Smooth muscle cell (in vitro differentiated cells): ENCODE measurements at regions not wholly inside any gene's neighbourhood (a gene's known extent, or its start where the extent isn't known, plus 50 kb on each side); places are given as distances from the start of the nearest gene placed in this dataset.

Experiments
- DNase-seq: peaks from one replicate; lab custom pipeline; 2025; ENCODE audit not compliant: unreplicated experiment; lab: John Stamatoyannopoulos, UW
- H2AFZ ChIP-seq: fragments of 200-600 bp; sonication (generic); 2 replicates; pipeline ENCODE4 v1.6.0; 2016; ENCODE audit warnings: antibody characterized with exemption, low read depth, mild to moderate bottlenecking
- H3F3A ChIP-seq: fragments of 200-600 bp; sonication (generic); 2 replicates; pipeline ENCODE4 v1.6.0; 2017; ENCODE audit warnings: antibody characterized with exemption, low read depth
- H3K27ac ChIP-seq: fragments of 200-600 bp; sonication (generic); 2 replicates; pipeline ENCODE4 v1.5.1; 2016; ENCODE audit warnings: low read depth, mild to moderate bottlenecking
- H3K27me3 ChIP-seq: fragments of 200-600 bp; sonication (generic); 2 replicates; pipeline ENCODE4 v1.6.1; 2016; ENCODE audit warnings: low read depth, mild to moderate bottlenecking
- H3K36me3 ChIP-seq: fragments of 200-600 bp; sonication (generic); 2 replicates; pipeline ENCODE4 v1.5.1; 2016; ENCODE audit warnings: low read depth
- H3K4me1 ChIP-seq: fragments of 200-600 bp; sonication (generic); 2 replicates; pipeline ENCODE4 v1.5.1; 2016; ENCODE audit warnings: low read depth
- H3K4me2 ChIP-seq: fragments of 200-600 bp; sonication (generic); 2 replicates; pipeline ENCODE4 v1.6.0; 2016; ENCODE audit warnings: mild to moderate bottlenecking
- H3K4me3 ChIP-seq: fragments of 200-600 bp; sonication (generic); 2 replicates; pipeline ENCODE4 v1.5.1; 2016; ENCODE audit warnings: mild to moderate bottlenecking
- H3K79me2 ChIP-seq: fragments of 200-600 bp; sonication (generic); 2 replicates; pipeline ENCODE4 v1.6.0; 2016; ENCODE audit warnings: low read depth, mild to moderate bottlenecking
- H3K9ac ChIP-seq: fragments of 200-600 bp; sonication (generic); 2 replicates; pipeline ENCODE4 v1.6.0; 2016; ENCODE audit warnings: low read depth
- H3K9me3 ChIP-seq: fragments of 200-600 bp; sonication (generic); replicated peaks from 2 replicates; pipeline ENCODE4 v1.5.1; 2016; ENCODE audit warnings: low read depth
- H4K20me1 ChIP-seq: fragments of 200-600 bp; sonication (generic); 2 replicates; pipeline ENCODE4 v1.6.0; 2016; ENCODE audit warnings: low read depth
- CTCF ChIP-seq: fragments of 200-600 bp; sonication (generic); IDR thresholded peaks from 2 replicates; pipeline ENCODE4 v1.5.1; 2017; ENCODE audit warnings: borderline replicate concordance, mild to moderate bottlenecking, antibody characterized with exemption; ENCODE audit not compliant: insufficient read depth, poor library complexity, severe bottlenecking
- WGBS: methylation state at CpG from one replicate; pipeline ENCODE4 v1.1.7; 2016; ENCODE audit warnings: low lambda C conversion rate; 5-methylcytosine and 5-hydroxymethylcytosine counted together

GRCh38 chr4:66963084-66963483, 582.2 kb downstream of the CENPC start:
- no peak overlapping the region for H2AFZ ChIP-seq
- no peak for TF ChIP-seq CTCF
- no peak overlapping the region for H3K4me3 ChIP-seq
- WGBS, result 79% methylated on average over 3 of the region's 3 CpGs
- H3K27ac ChIP-seq, result no peak overlapping the region
- no peak overlapping the region for H3K9ac ChIP-seq
- no peaks in the 10 kb centered on the region for H3K4me1 ChIP-seq
- no peak for DNase-seq
- no peaks in the 10 kb centered on the region for H3K9me3 ChIP-seq
- no peaks in the 10 kb centered on the region for H3K27me3 ChIP-seq
- no peaks in the 10 kb centered on the region for H3F3A ChIP-seq
- no peak overlapping the region for H3K4me2 ChIP-seq
- H4K20me1 ChIP-seq, result no peaks in the 10 kb centered on the region
- no peaks in the 10 kb centered on the region for H3K36me3 ChIP-seq
- H3K79me2 ChIP-seq, result no peaks in the 10 kb centered on the region

GRCh38 chr4:66959207-66959606, 586.1 kb downstream of the CENPC start:
- Histone ChIP-seq H3K36me3 (no peaks in the 10 kb centered on the region), H3K4me2 (no peak overlapping the region), H4K20me1 (no peaks in the 10 kb centered on the region), H3K79me2 (no peaks in the 10 kb centered on the region), H3K27me3 (no peaks in the 10 kb centered on the region), H3K4me1 (no peaks in the 10 kb centered on the region), H2AFZ (no peak overlapping the region), H3K9ac (no peak overlapping the region), H3F3A (no peaks in the 10 kb centered on the region), H3K27ac (no peak overlapping the region), H3K4me3 (no peak overlapping the region), H3K9me3 (no peaks in the 10 kb centered on the region)
- TF ChIP-seq CTCF, result no peak
- WGBS, result 90% methylated on average over 2 of the region's 2 CpGs
- no peak for DNase-seq

GRCh38 chr4:66956852-66957251, 588.5 kb downstream of the CENPC start:
- Histone ChIP-seq H3K27ac (no peak overlapping the region), H3K79me2 (no peaks in the 10 kb centered on the region), H3K4me3 (no peak overlapping the region), H3K9ac (no peak overlapping the region), H4K20me1 (no peaks in the 10 kb centered on the region), H3F3A (no peaks in the 10 kb centered on the region), H2AFZ (no peak overlapping the region), H3K27me3 (peaks cover 4% of the 10 kb centered on the region), H3K36me3 (no peaks in the 10 kb centered on the region), H3K4me1 (no peaks in the 10 kb centered on the region), H3K4me2 (no peak overlapping the region), H3K9me3 (no peaks in the 10 kb centered on the region)
- no peak for DNase-seq
- no peak for TF ChIP-seq CTCF
- WGBS, result 94% methylated on average over 1 of the region's 1 CpG

GRCh38 chr4:66956426-66956825, 588.9 kb downstream of the CENPC start:
- no peak for TF ChIP-seq CTCF
- no peaks in the 10 kb centered on the region for H3F3A ChIP-seq
- WGBS, result 94% methylated on average over 6 of the region's 6 CpGs
- no peak overlapping the region for H2AFZ ChIP-seq
- no peak overlapping the region for H3K9ac ChIP-seq
- H3K9me3 ChIP-seq, result no peaks in the 10 kb centered on the region
- H4K20me1 ChIP-seq, result no peaks in the 10 kb centered on the region
- H3K4me2 ChIP-seq, result no peak overlapping the region
- no peaks in the 10 kb centered on the region for H3K79me2 ChIP-seq
- no peak overlapping the region for H3K4me3 ChIP-seq
- no peak overlapping the region for H3K27ac ChIP-seq
- peaks cover 4% of the 10 kb centered on the region for H3K27me3 ChIP-seq
- no peaks in the 10 kb centered on the region for H3K36me3 ChIP-seq
- no peaks in the 10 kb centered on the region for H3K4me1 ChIP-seq
- no peak for DNase-seq
